Medulla oblongata (tissue), 1 donor: ENCODE measurements at regions not wholly inside any gene's neighbourhood (a gene's known extent, or its start where the extent isn't known, plus 50 kb on each side); places are given as distances from the start of the nearest gene placed in this dataset.

Experiments used
- DNase-seq: peaks from one replicate; pipeline ENCODE4 v3.0.0-alpha.2; 2015; ENCODE audit errors: extremely low spot score

GRCh38 chr2:105454801-105455485 lies 56.1 kb upstream of the FHL2 start:
- no peak for DNase-seq

GRCh38 chr2:105451571-105452166 lies 52.8 kb upstream of the FHL2 start:
- DNase-seq, result no peak

GRCh38 chr2:105450471-105450870 lies 51.6 kb upstream of the FHL2 start:
- DNase-seq, result no peak

GRCh38 chr2:105449076-105449475 lies 50.2 kb upstream of the FHL2 start:
- no peak for DNase-seq
